GM12891 (cell line): ENCODE measurements at regions not wholly inside any gene's neighbourhood (a gene's known extent, or its start where the extent isn't known, plus 50 kb on each side); places are given as distances from the start of the nearest gene placed in this dataset.
"Not testable (repeated sequence)": the region's sequence is repeated elsewhere in the genome, so short reads cannot be mapped to it uniquely, and the experiment has no call there.

Experiments used
- DNase-seq: peaks from one replicate; pipeline ENCODE4 v3.0.0; 2011; ENCODE audit warnings: low spot score; ENCODE audit not compliant: insufficient read length
- FAIRE-seq: peaks from 2 replicates; lab custom pipeline; 2011; peaks lifted over from hg19 to GRCh38; lab: Jason Lieb, UNC
- PAX5 ChIP-seq: IDR thresholded peaks from 2 replicates; pipeline ENCODE4 v1.6.1; 2011; ENCODE audit warnings: low read length, moderate library complexity, mild to moderate bottlenecking; ENCODE audit not compliant: insufficient read depth, severe bottlenecking
- POLR2A ChIP-seq: IDR thresholded peaks from 2 replicates; pipeline ENCODE4 v1.6.1; 2011; ENCODE audit warnings: low read depth, low read length, control low read depth
- POLR2AphosphoS5 ChIP-seq: IDR thresholded peaks from 2 replicates; pipeline ENCODE4 v1.6.1; 2011; ENCODE audit warnings: low read depth, low read length, control low read depth
- POU2F2 ChIP-seq: IDR thresholded peaks from 2 replicates; pipeline ENCODE4 v1.6.1; 2011; ENCODE audit warnings: low read depth, mild to moderate bottlenecking, control low read depth, low read length, moderate library complexity
- SPI1 ChIP-seq: IDR thresholded peaks from 2 replicates; pipeline ENCODE4 v1.6.1; 2011; ENCODE audit warnings: low read depth, low read length, control low read depth
- TAF1 ChIP-seq: IDR thresholded peaks from 2 replicates; pipeline ENCODE4 v1.6.1; 2011; ENCODE audit warnings: low read depth, low read length, control low read depth

DNA sequence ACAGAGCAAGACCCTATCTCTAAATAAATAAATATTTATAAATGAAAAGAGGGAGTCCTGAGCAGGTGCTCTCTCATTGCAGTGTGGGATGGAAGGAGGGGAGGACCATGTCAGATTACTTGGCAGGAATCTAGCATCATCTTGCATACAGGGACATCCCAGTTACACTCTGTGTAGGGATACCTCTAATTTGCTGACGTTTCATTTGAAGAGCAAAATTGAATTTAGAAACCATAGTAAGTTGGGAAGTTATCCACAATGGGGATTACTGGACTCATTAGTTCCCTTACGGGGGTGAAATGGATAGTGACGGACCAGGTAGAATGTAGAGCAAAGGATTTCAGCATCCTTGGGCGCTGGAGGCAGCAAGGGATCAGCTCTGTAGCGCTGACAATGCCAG, 52.1 kb downstream of the ARHGEF18 start:
- peak; percentile 62 for FAIRE-seq
- TF ChIP-seq TAF1 (no peak), SPI1 (no peak), POLR2A (no peak), POLR2AphosphoS5 (no peak), POU2F2 (no peak), PAX5 (no peak)
- DNase-seq: no peak

DNA sequence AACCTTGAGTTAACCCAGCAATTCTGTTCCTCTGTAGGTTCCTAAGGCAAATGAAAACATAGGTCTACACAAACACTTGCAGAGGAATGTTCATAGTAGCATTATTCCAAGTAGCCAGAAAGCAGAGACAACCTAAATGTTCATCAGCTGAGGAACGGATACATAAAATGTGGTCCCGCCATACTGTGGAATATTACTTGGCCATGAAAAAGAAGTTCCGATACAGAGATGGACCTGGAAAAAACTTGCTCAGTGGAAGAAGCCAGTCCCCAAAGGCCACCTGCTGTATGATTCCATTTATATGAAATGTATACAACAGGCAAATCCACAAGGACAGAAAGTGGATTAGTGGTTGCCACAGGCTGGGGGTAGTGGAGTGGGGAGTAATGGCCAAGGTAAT, 53.0 kb downstream of the ARHGEF18 start:
- TF ChIP-seq POLR2AphosphoS5 (no peak), POLR2A (no peak), POU2F2 (no peak), PAX5 (no peak), SPI1 (no peak), TAF1 (no peak)
- DNase-seq (no peak), FAIRE-seq (no peak)

DNA sequence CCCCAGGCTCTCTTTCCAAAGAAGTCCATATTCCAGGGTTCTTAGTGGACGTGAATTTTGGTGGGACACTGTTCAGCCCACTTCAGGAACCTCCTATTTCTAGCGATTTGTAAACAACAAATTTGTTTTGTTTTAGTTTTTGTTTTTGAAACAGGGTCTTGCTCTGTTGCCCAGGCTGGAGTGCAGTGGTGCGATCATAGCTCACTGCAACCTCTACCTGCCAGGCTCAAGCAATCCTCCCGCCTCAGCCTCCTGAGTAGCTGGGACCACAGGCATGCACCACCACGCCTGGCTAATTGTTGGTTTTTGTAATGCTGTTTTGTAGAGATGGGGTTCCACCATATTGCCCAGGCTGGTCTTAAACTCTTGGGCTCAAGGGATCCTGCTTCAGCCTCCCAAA, 56.7 kb downstream of the ARHGEF18 start:
- not testable (repeated sequence) for DNase-seq, FAIRE-seq

DNA sequence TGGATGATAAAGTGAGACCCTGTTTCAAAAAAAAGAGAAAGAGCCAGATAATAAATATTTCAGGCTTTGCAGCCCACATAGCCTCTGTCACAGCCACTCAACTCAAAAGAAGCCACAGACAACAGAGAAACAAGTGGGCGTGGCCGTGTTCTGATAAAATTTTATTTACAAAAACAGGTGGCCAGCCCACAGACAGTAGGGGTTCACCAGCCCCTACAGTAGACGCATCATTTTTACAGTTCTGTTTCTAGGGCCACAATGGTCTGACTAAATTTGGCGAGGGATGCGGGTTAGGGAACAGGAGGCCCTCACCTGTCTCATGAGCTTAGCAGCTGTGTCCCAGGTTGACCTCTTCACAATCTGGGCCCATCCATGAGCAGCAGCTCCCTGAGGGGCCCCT, 59.5 kb downstream of the ARHGEF18 start:
- TF ChIP-seq POU2F2 (no peak), SPI1 (no peak), POLR2A (no peak), TAF1 (no peak), PAX5 (no peak), POLR2AphosphoS5 (no peak)
- DNase-seq (no peak), FAIRE-seq (peak; percentile 75)

DNA sequence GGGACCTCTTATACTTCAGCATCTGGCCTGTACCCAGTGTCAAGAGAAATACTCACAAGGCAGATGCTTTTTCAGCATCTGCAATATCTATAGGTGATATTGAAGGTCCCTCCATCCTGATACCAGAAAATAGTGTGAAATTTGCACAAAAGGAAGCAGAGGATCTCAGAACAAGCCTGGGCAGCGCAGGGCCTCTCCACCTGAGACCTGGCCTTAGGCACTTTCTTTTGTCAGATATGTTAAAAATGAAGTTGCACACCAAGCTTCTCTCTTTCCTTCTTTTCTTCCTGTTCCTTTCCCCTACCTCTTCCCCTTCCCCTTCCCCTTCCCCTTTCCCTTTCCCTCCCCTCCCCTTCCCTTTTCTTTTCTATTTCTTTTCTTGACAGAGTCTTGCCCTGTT, 62.2 kb downstream of the ARHGEF18 start:
- FAIRE-seq (no peak), DNase-seq (no peak)
- TF ChIP-seq TAF1 (no peak), POU2F2 (no peak), POLR2AphosphoS5 (no peak), SPI1 (no peak), POLR2A (no peak), PAX5 (no peak)

DNA sequence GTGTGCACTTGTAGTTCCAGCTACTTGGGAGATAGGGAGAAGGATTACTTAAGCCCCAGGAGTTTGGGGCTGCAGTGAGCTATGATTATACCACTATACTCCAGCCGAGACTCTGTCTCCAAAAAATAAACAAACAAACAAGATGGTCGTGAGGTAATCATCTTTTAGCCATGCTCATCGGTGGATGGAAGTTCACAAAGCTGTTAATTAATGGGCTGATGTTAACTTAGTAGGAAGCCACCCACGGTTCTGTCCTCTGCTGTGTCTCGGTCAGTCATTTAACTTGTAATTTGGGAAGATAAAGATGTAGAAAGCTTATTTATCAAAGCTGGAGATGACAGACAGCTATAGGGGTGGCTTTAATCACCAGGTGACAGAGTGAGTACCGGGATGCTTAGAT, 64.9 kb downstream of the ARHGEF18 start:
- no peak for FAIRE-seq
- no peak for DNase-seq
- no peak for TF ChIP-seq POU2F2
- no peak for TF ChIP-seq PAX5
- TF ChIP-seq TAF1: no peak
- TF ChIP-seq POLR2AphosphoS5: no peak
- TF ChIP-seq POLR2A: no peak
- TF ChIP-seq SPI1: no peak

DNA sequence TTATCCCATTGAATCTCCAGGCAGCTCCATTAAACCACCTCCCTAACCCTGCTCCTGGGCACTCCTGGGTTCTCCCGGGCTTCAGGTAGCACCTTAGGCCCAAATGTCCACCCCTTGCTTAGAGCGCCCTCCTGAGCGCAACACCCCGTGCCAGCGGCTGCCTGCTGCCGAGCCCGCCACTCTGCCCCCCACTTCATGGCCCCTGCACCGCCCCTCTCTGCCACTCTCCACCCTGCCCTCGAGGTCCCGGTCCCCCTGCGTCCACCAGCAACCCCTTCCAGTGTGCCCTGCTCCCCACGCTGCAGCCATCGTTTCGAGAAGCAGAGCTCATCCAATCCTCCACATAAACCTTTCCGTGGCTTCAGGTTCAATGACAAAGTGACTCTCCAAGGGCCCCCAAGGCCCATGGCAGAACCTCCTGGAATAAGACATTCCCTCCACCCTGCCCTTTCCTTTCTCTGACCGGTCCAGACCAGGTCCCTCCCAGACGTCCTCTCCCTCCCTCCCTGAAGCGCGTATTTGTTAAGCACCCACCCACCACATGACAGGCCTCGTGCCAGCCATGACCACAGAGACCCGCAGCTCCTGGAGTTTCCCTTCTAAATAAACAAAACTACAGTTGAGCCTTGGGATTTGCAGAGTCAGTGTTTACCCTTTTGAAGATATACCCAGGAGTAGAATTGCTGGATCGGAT, 66.6 kb downstream of the ARHGEF18 start:
- FAIRE-seq: no peak

DNA sequence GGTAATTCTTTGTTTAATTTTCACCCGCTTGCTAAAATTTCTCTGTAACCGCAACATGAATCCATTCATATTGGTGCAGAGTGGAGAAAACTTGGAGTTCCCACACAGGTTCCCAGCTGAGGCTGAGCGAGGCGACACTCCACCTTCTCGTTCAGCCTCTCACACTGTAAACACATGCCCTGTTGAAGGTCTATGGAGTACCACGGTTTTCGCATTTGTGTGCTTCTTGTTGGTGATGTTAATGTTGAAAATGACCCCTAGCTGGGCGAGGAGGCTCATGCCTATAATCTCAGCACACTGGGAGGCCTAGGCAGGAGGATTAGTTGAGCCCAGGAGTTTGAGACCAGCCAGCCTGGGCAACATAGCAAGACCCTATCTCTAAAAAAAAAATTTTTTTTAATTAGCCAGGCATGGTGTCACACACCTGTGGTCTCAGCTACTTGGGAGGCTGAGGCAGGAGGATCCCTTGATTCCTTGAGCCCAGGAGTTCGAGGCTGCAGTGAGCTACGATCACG, 67.2 kb downstream of the ARHGEF18 start:
- DNase-seq: no peak
- FAIRE-seq: no peak
- no peak for TF ChIP-seq POU2F2
- TF ChIP-seq PAX5: no peak
- TF ChIP-seq POLR2A: no peak
- TF ChIP-seq POLR2AphosphoS5: no peak
- TF ChIP-seq SPI1: no peak
- no peak for TF ChIP-seq TAF1

More for the DNA sequence above, 66.6 kb downstream of the ARHGEF18 start:
- DNase-seq: no peak
- TF ChIP-seq TAF1 (no peak), POLR2AphosphoS5 (no peak)

DNA sequence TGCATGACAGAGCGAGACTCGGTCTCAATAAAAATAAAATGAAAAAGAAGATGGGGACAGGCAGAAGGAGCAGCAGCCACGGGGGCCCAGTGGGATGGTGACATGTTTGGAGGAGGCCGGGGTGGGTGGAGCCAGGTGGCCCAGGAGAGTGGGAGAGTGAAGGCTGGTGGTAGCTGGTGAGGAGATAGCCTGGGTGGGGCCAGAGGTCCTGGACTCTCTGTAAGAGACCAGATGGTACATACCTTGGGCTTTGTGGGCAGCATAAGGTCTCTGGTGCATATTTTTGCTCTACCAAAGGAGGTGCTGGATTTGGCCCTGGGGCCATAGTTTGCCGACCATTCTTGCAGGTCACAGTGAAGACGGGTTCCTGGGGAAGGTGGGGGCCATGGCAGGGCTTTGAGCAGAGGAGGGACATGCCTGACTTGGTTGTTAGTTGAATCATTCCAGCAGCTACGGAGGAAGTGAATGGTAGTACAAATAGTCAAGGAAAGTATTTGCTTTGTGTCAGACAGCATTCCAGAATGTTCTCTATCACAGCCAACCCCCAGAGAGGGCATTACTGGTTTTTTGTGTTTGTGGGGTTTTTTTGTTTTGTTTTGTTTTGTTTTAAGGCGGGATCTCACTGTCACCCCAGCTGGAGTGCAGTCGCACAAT, 69.1 kb downstream of the ARHGEF18 start:
- TF ChIP-seq TAF1: no peak
- TF ChIP-seq POU2F2: no peak
- TF ChIP-seq POLR2A: no peak
- no peak for TF ChIP-seq PAX5
- TF ChIP-seq SPI1: no peak
- TF ChIP-seq POLR2AphosphoS5: no peak
- FAIRE-seq (no peak), DNase-seq (no peak)

DNA sequence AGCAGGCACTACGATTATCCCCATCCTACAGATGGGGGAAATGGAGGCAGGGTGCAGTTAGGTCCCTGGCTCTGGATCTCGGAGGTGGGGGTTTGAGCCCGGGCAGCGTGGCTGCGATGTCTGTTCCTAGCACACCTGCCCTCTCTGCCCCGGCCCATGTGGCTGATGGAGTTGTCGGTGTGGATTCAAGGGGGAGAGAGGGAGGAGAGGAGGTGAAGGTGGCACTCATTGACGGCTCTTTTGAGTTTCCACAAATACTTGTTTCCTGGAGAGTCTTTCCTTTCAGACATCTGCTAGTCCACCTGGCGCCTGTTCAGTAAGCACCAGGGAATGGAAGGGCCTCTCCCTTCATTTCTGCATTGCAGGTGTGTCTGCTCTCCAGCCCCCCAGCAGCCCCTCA, 69.9 kb downstream of the ARHGEF18 start:
- FAIRE-seq (no peak), DNase-seq (no peak)
- no peak for TF ChIP-seq POU2F2
- no peak for TF ChIP-seq POLR2AphosphoS5
- TF ChIP-seq SPI1: no peak
- TF ChIP-seq TAF1: no peak
- no peak for TF ChIP-seq PAX5
- no peak for TF ChIP-seq POLR2A
